ENCODE measurements at regions not wholly inside any gene's neighbourhood (a gene's known extent, or its start where the extent isn't known, plus 50 kb on each side); places are given as distances from the start of the nearest gene placed in this dataset.

- Histone ChIP-seq H3K9ac (ENCODE audit: low read length in 5 of 5) (no peak overlapping the region), H3K27ac (ENCODE audit: low read depth, low read length) (no peak overlapping the region), H3K36me3 (ENCODE audit: control insufficient read depth in 5 of 5, insufficient read depth in 5 of 5, low read length in 5 of 5) (no peaks in the 10 kb centered on the region), H3K4me1 (ENCODE audit: control insufficient read depth in 5 of 5, insufficient read depth in 5 of 5, low read length in 5 of 5) (peaks cover 0 to 17% (median 13%) of the 10 kb centered on the region in 5 donors), H3K27me3 (ENCODE audit: control insufficient read depth in 5 of 5, insufficient read depth in 4 of 5, low read length in 5 of 5) (no peaks in the 10 kb centered on the region), H3K9me3 (ENCODE audit: control insufficient read depth in 5 of 5, low read length in 5 of 5) (no peaks in the 10 kb centered on the region), H3K4me3 (ENCODE audit: low read depth in 1 of 5, low read length in 5 of 5) (no peak overlapping the region)
Measured at GRCh38 chr9:134220311-134220710, 55.9 kb upstream of the RNU6ATAC start.

- H3K27ac ChIP-seq (ENCODE audit: low read depth, low read length), result no peak overlapping the region
- no peak overlapping the region for H3K4me3 ChIP-seq (ENCODE audit: low read depth in 1 of 5, low read length in 5 of 5)
- H3K27me3 ChIP-seq (ENCODE audit: control insufficient read depth in 5 of 5, insufficient read depth in 4 of 5, low read length in 5 of 5), result no peaks in the 10 kb centered on the region
- no peaks in the 10 kb centered on the region for H3K9me3 ChIP-seq (ENCODE audit: control insufficient read depth in 5 of 5, low read length in 5 of 5)
- no peak overlapping the region for H3K9ac ChIP-seq (ENCODE audit: low read length in 5 of 5)
- H3K36me3 ChIP-seq (ENCODE audit: control insufficient read depth in 5 of 5, insufficient read depth in 5 of 5, low read length in 5 of 5), result no peaks in the 10 kb centered on the region
- H3K4me1 ChIP-seq (ENCODE audit: control insufficient read depth in 5 of 5, insufficient read depth in 5 of 5, low read length in 5 of 5), result peaks cover 0 to 18% (median 12%) of the 10 kb centered on the region in 5 donors
Measured at GRCh38 chr9:134221273-134222017, 57.1 kb upstream of the RNU6ATAC start.

DNA sequence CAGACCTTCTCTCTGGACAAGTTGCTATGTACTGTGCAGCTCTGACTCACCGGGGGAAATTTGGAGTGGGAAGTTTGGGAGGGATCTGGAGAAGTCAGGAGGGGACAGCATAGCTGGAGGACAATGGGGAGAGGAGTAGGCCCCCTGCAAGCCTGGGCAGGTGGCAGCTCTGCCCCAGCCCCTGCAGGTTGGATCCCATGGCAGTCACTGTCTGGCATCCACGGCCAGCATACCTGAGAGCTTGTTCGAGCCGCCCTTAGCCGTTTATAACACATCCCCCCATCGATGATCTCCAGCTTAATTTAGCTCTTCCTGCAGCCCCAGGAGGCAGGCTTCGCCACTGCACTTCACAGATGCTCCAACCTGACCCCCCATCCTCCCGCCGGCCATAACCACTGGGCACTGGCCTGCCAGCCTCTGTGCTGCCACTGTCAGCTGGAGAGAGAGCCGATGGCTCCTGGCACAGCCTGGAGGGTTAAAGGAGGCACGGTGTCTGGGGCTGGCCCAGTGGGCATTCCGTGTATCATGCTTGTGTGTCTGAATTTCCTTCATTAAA is 57.7 kb upstream of the RNU6ATAC start:
- peaks cover 0 to 20% (median 16%) of the 10 kb centered on the region in 5 donors for H3K4me1 ChIP-seq (ENCODE audit: control insufficient read depth in 5 of 5, insufficient read depth in 5 of 5, low read length in 5 of 5)

DNA sequence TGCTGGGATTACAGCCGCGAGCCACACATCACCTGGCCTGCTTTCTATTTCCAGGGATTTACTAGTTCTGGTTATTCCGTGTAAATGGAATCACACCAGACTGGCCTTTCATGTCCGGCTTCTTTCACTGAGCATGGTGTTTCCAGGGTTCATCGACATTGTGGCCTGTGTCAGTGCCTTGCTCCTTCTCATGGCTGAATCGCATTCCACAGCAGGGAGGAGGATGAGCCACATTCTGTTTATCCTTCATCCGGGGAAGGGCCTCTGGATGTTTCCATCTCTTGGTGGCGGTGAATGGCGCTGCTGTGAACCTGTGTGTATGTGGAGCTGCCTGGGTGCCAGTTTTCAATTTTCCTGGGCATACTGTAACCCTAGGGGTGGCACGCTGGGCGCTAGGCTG is 58.7 kb upstream of the RNU6ATAC start:
- Histone ChIP-seq H3K36me3 (ENCODE audit: control insufficient read depth in 5 of 5, insufficient read depth in 5 of 5, low read length in 5 of 5) (no peaks in the 10 kb centered on the region), H3K9ac (ENCODE audit: low read length in 5 of 5) (no peak overlapping the region), H3K4me1 (ENCODE audit: control insufficient read depth in 5 of 5, insufficient read depth in 5 of 5, low read length in 5 of 5) (peaks cover 0 to 30% (median 22%) of the 10 kb centered on the region in 5 donors), H3K27me3 (ENCODE audit: control insufficient read depth in 5 of 5, insufficient read depth in 4 of 5, low read length in 5 of 5) (peaks cover 0 to 3% (median 0%) of the 10 kb centered on the region in 5 donors), H3K27ac (ENCODE audit: low read depth, low read length) (no peak overlapping the region), H3K4me3 (ENCODE audit: low read depth in 1 of 5, low read length in 5 of 5) (no peak overlapping the region), H3K9me3 (ENCODE audit: control insufficient read depth in 5 of 5, low read length in 5 of 5) (no peaks in the 10 kb centered on the region)

More for the DNA sequence above, 57.7 kb upstream of the RNU6ATAC start:
- H3K4me3 ChIP-seq (ENCODE audit: low read depth in 1 of 5, low read length in 5 of 5), result no peak overlapping the region
- H3K27ac ChIP-seq (ENCODE audit: low read depth, low read length), result no peak overlapping the region
- no peak overlapping the region for H3K9ac ChIP-seq (ENCODE audit: low read length in 5 of 5)
- no peaks in the 10 kb centered on the region for H3K36me3 ChIP-seq (ENCODE audit: control insufficient read depth in 5 of 5, insufficient read depth in 5 of 5, low read length in 5 of 5)
- no peaks in the 10 kb centered on the region for H3K27me3 ChIP-seq (ENCODE audit: control insufficient read depth in 5 of 5, insufficient read depth in 4 of 5, low read length in 5 of 5)
- no peaks in the 10 kb centered on the region for H3K9me3 ChIP-seq (ENCODE audit: control insufficient read depth in 5 of 5, low read length in 5 of 5)

DNA sequence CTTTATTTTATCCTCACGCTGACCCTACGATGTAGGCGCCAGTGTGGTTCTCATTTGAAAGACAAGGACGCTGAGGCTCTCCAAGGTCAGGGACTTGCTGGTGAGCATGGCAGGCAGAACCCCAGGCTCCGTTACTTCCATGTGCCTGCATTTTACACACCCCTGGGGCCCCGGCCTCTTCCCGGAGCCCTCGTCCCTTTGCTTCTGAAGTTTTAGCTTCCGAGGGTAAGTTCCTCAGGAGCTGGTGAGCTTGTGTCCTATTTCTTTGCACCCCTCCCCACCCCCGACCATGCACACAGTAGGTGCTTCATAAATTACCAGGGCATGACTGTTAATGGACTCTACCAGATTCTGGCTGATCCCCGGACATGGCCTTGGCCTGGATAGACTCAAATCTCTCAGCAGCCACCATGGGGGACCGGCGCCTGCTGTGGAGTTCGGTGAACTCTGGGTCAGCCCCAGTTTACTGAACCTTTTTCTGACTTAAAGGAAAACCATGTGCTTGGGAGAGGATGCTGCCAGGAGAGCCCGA is 59.3 kb upstream of the RNU6ATAC start:
- Histone ChIP-seq H3K4me3 (ENCODE audit: low read depth in 1 of 5, low read length in 5 of 5) (no peak overlapping the region), H3K27me3 (ENCODE audit: control insufficient read depth in 5 of 5, insufficient read depth in 4 of 5, low read length in 5 of 5) (peaks cover 0 to 3% (median 0%) of the 10 kb centered on the region in 5 donors), H3K36me3 (ENCODE audit: control insufficient read depth in 5 of 5, insufficient read depth in 5 of 5, low read length in 5 of 5) (no peaks in the 10 kb centered on the region), H3K27ac (ENCODE audit: low read depth, low read length) (no peak overlapping the region), H3K9me3 (ENCODE audit: control insufficient read depth in 5 of 5, low read length in 5 of 5) (no peaks in the 10 kb centered on the region), H3K4me1 (ENCODE audit: control insufficient read depth in 5 of 5, insufficient read depth in 5 of 5, low read length in 5 of 5) (peaks cover 0 to 35% (median 27%) of the 10 kb centered on the region in 5 donors), H3K9ac (ENCODE audit: low read length in 5 of 5) (no peak overlapping the region)

GRCh38 chr9:134224127-134224526 is 59.8 kb upstream of the RNU6ATAC start:
- Histone ChIP-seq H3K27ac (ENCODE audit: low read depth, low read length) (no peak overlapping the region), H3K36me3 (ENCODE audit: control insufficient read depth in 5 of 5, insufficient read depth in 5 of 5, low read length in 5 of 5) (no peaks in the 10 kb centered on the region), H3K9ac (ENCODE audit: low read length in 5 of 5) (no peak overlapping the region), H3K4me1 (ENCODE audit: control insufficient read depth in 5 of 5, insufficient read depth in 5 of 5, low read length in 5 of 5) (peaks cover 0 to 37% (median 27%) of the 10 kb centered on the region in 5 donors), H3K27me3 (ENCODE audit: control insufficient read depth in 5 of 5, insufficient read depth in 4 of 5, low read length in 5 of 5) (peaks cover 0 to 3% (median 0%) of the 10 kb centered on the region in 5 donors), H3K9me3 (ENCODE audit: control insufficient read depth in 5 of 5, low read length in 5 of 5) (no peaks in the 10 kb centered on the region), H3K4me3 (ENCODE audit: low read depth in 1 of 5, low read length in 5 of 5) (no peak overlapping the region)

DNA sequence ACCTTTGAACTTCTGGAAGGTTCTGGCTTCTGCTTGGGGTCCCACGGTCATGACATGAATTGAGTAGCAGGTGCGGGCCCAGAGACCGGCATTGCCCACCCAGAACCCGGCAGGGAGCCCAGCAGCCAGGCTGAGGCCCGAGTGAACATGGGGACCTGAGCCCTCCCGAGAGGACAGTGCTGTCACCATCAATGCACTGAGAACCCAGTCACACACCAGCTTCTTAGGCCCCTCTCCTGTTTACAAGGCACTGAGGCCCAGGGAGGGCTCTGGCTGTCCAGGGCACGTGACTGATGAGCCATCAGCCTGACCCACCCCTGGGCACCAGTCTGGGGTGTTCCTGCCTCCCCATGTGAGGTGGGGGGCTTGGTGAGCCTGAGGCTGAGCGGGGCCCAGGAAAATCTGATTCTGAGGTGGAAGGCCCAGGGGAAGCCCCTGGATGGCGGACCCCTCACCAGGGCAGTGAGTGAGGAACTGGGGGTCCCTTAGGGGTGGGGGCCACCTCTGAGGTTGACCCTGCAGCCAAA is 60.3 kb upstream of the RNU6ATAC start:
- no peak overlapping the region for H3K4me3 ChIP-seq (ENCODE audit: low read depth in 1 of 5, low read length in 5 of 5)
- H3K9me3 ChIP-seq (ENCODE audit: control insufficient read depth in 5 of 5, low read length in 5 of 5), result no peaks in the 10 kb centered on the region
- H3K36me3 ChIP-seq (ENCODE audit: control insufficient read depth in 5 of 5, insufficient read depth in 5 of 5, low read length in 5 of 5), result no peaks in the 10 kb centered on the region
- peaks cover 0 to 3% (median 0%) of the 10 kb centered on the region in 5 donors for H3K27me3 ChIP-seq (ENCODE audit: control insufficient read depth in 5 of 5, insufficient read depth in 4 of 5, low read length in 5 of 5)
- no peak overlapping the region for H3K9ac ChIP-seq (ENCODE audit: low read length in 5 of 5)
- no peak overlapping the region for H3K27ac ChIP-seq (ENCODE audit: low read depth, low read length)
- peaks cover 0 to 37% (median 27%) of the 10 kb centered on the region in 5 donors for H3K4me1 ChIP-seq (ENCODE audit: control insufficient read depth in 5 of 5, insufficient read depth in 5 of 5, low read length in 5 of 5)

GRCh38 chr9:134225186-134225585 is 60.8 kb upstream of the RNU6ATAC start:
- H3K9ac ChIP-seq (ENCODE audit: low read length in 5 of 5), result no peak overlapping the region
- no peak overlapping the region for H3K27ac ChIP-seq (ENCODE audit: low read depth, low read length)
- H3K27me3 ChIP-seq (ENCODE audit: control insufficient read depth in 5 of 5, insufficient read depth in 4 of 5, low read length in 5 of 5), result peaks cover 0 to 3% (median 0%) of the 10 kb centered on the region in 5 donors
- H3K4me3 ChIP-seq (ENCODE audit: low read depth in 1 of 5, low read length in 5 of 5), result no peak overlapping the region
- no peaks in the 10 kb centered on the region for H3K9me3 ChIP-seq (ENCODE audit: control insufficient read depth in 5 of 5, low read length in 5 of 5)
- H3K36me3 ChIP-seq (ENCODE audit: control insufficient read depth in 5 of 5, insufficient read depth in 5 of 5, low read length in 5 of 5), result no peaks in the 10 kb centered on the region
- peaks cover 0 to 37% (median 30%) of the 10 kb centered on the region in 5 donors for H3K4me1 ChIP-seq (ENCODE audit: control insufficient read depth in 5 of 5, insufficient read depth in 5 of 5, low read length in 5 of 5)

GRCh38 chr9:134225816-134226215 is 61.5 kb upstream of the RNU6ATAC start:
- Histone ChIP-seq H3K4me3 (ENCODE audit: low read depth in 1 of 5, low read length in 5 of 5) (no peak overlapping the region), H3K36me3 (ENCODE audit: control insufficient read depth in 5 of 5, insufficient read depth in 5 of 5, low read length in 5 of 5) (no peaks in the 10 kb centered on the region), H3K9ac (ENCODE audit: low read length in 5 of 5) (no peak overlapping the region), H3K27me3 (ENCODE audit: control insufficient read depth in 5 of 5, insufficient read depth in 4 of 5, low read length in 5 of 5) (peaks cover 0 to 3% (median 0%) of the 10 kb centered on the region in 5 donors), H3K27ac (ENCODE audit: low read depth, low read length) (no peak overlapping the region), H3K4me1 (ENCODE audit: control insufficient read depth in 5 of 5, insufficient read depth in 5 of 5, low read length in 5 of 5) (peaks cover 2 to 44% (median 37%) of the 10 kb centered on the region in 5 donors), H3K9me3 (ENCODE audit: control insufficient read depth in 5 of 5, low read length in 5 of 5) (no peaks in the 10 kb centered on the region)

Measured in subcutaneous abdominal adipose tissue (tissue), 5 donors.